WERI-Rb-1 (cell line): ENCODE measurements at regions not wholly inside any gene's neighbourhood (a gene's known extent, or its start where the extent isn't known, plus 50 kb on each side); places are given as distances from the start of the nearest gene placed in this dataset.

Experiments
- DNase-seq: peaks from one replicate; pipeline ENCODE4 v3.0.0-alpha.2; 2020
- H3K27ac ChIP-seq: fragments of 250-450 bp; sonication (Bioruptor Pico); 2 replicates; pipeline ENCODE4 v1.5.1; 2020; ENCODE audit warnings: mild to moderate bottlenecking, moderate library complexity
- H3K27me3 ChIP-seq: fragments of 250-450 bp; sonication (Bioruptor Pico); 2 replicates; pipeline ENCODE4 v1.5.1; 2021; ENCODE audit warnings: mild to moderate bottlenecking, low read depth, moderate library complexity; ENCODE audit not compliant: insufficient read depth, severe bottlenecking
- H3K36me3 ChIP-seq: fragments of 250-450 bp; sonication (Bioruptor Pico); 2 replicates; pipeline ENCODE4 v1.5.1; 2020; ENCODE audit warnings: mild to moderate bottlenecking, moderate library complexity
- H3K4me3 ChIP-seq: 2 replicates; pipeline ENCODE4 v1.5.1; 2011; ENCODE audit warnings: low read depth, mild to moderate bottlenecking, control low read depth, low read length
- H3K9me3 ChIP-seq: fragments of 250-450 bp; sonication (Bioruptor Pico); 2 replicates; pipeline ENCODE4 v1.5.1; 2021; ENCODE audit warnings: mild to moderate bottlenecking, moderate library complexity; ENCODE audit not compliant: severe bottlenecking
- TF ChIP-seq, protein P1 (sequence below): IDR thresholded peaks from 2 replicates; pipeline ENCODE4 v1.5.1; 2011; ENCODE audit warnings: low read depth, mild to moderate bottlenecking, control low read depth, inconsistent platforms, low read length

DNA sequence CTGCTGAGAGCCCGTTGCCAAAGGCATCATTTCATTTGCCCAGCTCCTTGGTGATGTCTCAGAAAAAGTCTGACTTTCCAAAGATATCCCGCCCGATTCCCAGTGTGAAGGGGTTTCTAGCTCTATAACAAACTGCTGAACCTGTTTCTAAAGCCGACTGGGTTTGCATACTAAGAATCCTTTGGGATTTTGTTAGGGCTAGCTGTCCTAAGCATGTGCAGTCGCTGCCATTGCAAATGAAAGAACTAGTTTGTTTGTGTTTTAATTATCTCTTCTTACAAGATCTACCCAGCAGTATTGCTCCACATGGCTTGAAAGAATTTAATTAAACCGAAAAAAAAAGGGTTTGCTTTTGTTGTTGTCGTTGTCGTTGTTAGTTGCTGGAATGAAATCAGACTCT lies 476.6 kb downstream of the GATA3 start:
- TF ChIP-seq, protein P1, sequence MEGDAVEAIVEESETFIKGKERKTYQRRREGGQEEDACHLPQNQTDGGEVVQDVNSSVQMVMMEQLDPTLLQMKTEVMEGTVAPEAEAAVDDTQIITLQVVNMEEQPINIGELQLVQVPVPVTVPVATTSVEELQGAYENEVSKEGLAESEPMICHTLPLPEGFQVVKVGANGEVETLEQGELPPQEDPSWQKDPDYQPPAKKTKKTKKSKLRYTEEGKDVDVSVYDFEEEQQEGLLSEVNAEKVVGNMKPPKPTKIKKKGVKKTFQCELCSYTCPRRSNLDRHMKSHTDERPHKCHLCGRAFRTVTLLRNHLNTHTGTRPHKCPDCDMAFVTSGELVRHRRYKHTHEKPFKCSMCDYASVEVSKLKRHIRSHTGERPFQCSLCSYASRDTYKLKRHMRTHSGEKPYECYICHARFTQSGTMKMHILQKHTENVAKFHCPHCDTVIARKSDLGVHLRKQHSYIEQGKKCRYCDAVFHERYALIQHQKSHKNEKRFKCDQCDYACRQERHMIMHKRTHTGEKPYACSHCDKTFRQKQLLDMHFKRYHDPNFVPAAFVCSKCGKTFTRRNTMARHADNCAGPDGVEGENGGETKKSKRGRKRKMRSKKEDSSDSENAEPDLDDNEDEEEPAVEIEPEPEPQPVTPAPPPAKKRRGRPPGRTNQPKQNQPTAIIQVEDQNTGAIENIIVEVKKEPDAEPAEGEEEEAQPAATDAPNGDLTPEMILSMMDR = no peak
- Histone ChIP-seq H3K27ac (no peak overlapping the region), H3K9me3 (no peaks in the 10 kb centered on the region), H3K4me3 (no peak overlapping the region), H3K36me3 (no peaks in the 10 kb centered on the region), H3K27me3 (peaks cover 4% of the 10 kb centered on the region)
- DNase-seq = no peak

DNA sequence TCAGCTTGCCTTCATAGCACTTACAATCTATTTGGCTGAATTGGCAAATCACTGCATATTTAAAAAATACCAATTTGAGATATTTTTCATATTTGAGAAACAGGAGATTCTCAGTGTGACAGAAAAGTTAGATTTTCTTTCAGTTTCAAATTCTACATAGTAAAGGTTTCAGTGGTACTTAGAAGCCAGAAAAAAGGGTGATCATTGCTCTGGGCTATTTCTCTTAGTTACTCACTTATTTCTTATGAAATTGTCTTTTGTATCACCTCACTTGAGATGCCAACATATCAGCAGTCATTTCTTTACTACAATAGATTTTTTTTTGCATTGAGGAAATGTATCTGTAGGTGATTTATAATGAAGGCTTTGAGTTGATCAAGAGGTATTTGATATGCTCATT lies 478.2 kb downstream of the GATA3 start:
- Histone ChIP-seq H3K36me3 (no peaks in the 10 kb centered on the region), H3K27ac (no peak overlapping the region), H3K9me3 (no peaks in the 10 kb centered on the region), H3K4me3 (no peak overlapping the region), H3K27me3 (peaks cover 4% of the 10 kb centered on the region)
- no peak for DNase-seq
- TF ChIP-seq, protein P1 = no peak

DNA sequence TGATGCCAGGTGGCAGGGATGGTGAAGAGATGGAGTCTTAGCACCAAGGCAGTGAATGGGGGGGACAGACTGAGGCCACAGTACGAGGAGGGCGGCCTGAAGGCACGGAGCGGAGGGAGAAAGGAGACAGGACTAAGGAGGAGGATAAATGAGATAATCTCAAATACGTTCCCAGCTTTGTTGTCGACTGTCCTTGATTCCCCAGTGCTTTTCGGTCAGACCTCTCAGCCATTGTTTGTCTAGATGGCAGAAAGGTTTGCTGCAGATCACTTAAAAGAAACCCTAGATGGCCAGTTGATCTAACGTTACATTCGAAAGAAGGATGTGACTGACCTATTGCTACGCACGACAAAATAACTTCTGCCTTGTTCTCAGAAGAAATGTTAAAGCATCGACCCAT lies 479.0 kb downstream of the GATA3 start:
- TF ChIP-seq, protein P1 = no peak
- H3K27me3 ChIP-seq = no peaks in the 10 kb centered on the region
- no peak overlapping the region for H3K27ac ChIP-seq
- no peak overlapping the region for H3K4me3 ChIP-seq
- no peaks in the 10 kb centered on the region for H3K36me3 ChIP-seq
- no peaks in the 10 kb centered on the region for H3K9me3 ChIP-seq
- DNase-seq = no peak

DNA sequence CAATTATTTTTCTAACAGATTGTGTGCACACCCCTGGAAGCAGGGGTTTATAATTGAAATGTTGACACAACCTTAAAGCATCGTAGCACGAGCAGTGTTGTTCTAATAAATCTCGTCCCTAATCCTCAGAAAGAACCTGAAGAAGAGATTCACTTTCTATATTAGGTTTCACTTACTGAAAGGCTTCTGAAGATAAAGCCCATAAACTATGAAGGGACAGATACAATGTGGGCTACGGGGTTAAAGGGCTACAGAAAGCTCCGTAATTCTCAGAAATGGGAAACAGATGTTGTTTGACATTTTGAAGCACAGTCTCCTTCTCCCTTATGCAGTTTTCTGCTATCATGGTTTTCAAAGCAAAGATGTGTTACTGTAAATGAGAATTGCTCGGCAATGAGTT lies 479.6 kb downstream of the GATA3 start:
- TF ChIP-seq, protein P1 = no peak
- H3K9me3 ChIP-seq = no peaks in the 10 kb centered on the region
- H3K27me3 ChIP-seq = no peaks in the 10 kb centered on the region
- H3K36me3 ChIP-seq = no peaks in the 10 kb centered on the region
- no peak overlapping the region for H3K27ac ChIP-seq
- no peak overlapping the region for H3K4me3 ChIP-seq
- DNase-seq = no peak

DNA sequence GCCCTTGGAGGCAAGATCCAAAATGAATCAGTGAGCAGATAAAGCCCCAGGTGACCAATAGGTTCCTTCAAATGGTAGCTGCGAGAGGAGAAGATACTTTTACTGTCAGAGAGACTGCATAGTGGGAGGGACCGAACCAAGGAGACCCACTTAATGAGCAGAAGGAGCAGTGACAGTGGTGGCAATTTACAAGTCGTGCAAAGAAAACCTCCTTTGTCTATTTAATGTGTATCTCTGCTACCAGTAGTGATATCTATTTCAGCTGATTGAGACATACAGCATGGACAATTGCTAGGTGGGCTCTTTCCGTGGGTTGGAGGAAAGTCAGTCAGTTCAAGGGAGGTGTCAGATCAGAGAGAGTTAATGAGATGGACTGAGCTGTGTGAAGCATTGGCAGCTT lies 480.4 kb downstream of the GATA3 start:
- H3K27me3 ChIP-seq = no peaks in the 10 kb centered on the region
- H3K4me3 ChIP-seq = no peak overlapping the region
- no peak overlapping the region for H3K27ac ChIP-seq
- no peak for DNase-seq
- no peaks in the 10 kb centered on the region for H3K36me3 ChIP-seq
- TF ChIP-seq, protein P1 = no peak
- no peaks in the 10 kb centered on the region for H3K9me3 ChIP-seq

DNA sequence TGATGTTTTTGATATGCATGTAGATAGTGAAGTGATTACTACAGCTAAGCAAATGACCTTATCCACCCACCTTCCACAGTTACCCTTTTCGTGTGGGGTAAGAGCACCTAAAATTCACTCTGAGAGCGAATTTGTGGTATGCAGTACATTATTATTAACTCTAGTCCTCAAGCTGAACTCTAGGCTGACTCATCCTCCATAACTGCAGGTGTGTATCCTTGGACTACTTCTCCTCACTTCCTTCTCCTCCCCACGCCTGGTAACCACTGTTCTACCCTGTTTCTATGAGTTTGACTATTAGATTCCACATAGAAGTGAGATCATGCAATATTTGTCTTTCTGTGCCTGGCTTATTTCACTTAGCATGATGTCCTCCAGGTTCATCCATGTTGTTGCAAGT lies 484.6 kb downstream of the GATA3 start:
- no peak overlapping the region for H3K4me3 ChIP-seq

More for the DNA sequence above, 484.6 kb downstream of the GATA3 start:
- Histone ChIP-seq H3K36me3 (no peaks in the 10 kb centered on the region), H3K27ac (no peak overlapping the region), H3K27me3 (no peaks in the 10 kb centered on the region), H3K9me3 (no peaks in the 10 kb centered on the region)
- DNase-seq = no peak
- TF ChIP-seq, protein P1 = no peak
